ENCODE measurements at regions not wholly inside any gene's neighbourhood (a gene's known extent, or its start where the extent isn't known, plus 50 kb on each side); places are given as distances from the start of the nearest gene placed in this dataset.

DNA sequence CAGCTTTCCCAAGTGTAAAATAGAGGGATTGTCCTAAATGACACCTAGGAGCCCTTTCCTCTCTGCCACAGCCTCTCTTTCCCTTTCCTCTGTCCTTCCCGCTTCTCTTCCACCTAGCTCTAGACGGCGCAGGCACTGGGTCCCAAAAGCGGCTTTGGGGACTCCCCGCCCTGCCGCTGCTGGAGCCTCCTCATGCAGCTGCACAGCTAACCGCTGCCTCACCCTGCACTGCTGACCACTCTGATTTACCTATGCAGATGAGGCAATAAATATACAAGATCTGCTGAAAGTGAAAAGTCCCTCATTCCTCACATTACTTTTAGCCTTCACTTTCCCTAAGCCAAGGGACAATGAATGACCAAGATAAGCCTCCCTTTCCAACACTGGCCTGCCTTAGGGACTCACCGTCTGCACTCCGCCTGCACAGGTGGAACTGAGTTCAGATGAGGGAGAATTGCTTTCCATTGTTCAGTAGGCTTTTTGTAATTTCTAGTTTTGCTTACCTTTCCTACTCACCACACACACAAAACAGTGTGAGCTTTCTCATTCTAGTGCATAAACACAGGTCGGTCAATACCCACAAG lies 197.5 kb upstream of the BCL6 start:
- TF ChIP-seq CTCF (IDR thresholded peaks at IDR 0.05) (no peak), EZH2 (IDR thresholded peaks at IDR 0.05; ENCODE audit: borderline replicate concordance, insufficient read depth, low read depth, low read length, poor library complexity, severe bottlenecking) (no peak)
- peaks cover 14% of the 10 kb centered on the region for H3K4me1 Mint-ChIP-seq
- intact Hi-C loops (cut with micrococcal nuclease) = loop anchor here (2.0 to 5.0 kb wide), 2 partner anchors 24 to 35 kb away; no protein-coding TSS in a partner anchor
- no peak overlapping the region for H3K4me3 ChIP-seq (ENCODE audit: control extremely low read depth in 1 of 5, extremely low read depth in 1 of 5, insufficient read depth in 1 of 5, low read depth in 2 of 5, low read length in 4 of 5)
- WGBS (ENCODE audit: insufficient coverage) = 41% methylated on average over 7 of the region's 10 CpGs
- POLR2A ChIA-PET = interaction anchor here (0.9 kb wide), 1 partner anchor 13 kb away, joined by 3 read pairs; no protein-coding TSS in a partner anchor
- CTCF ChIA-PET = interaction anchor here (1.1 to 2.7 kb wide), 3 partner anchors 196 to 1012 kb away, joined by 4 to 10 read pairs (median 6); no protein-coding TSS in a partner anchor
- ATAC-seq (ENCODE audit: low read depth) (peak; percentile 71), DNase-seq (peak; percentile 54)
- peaks cover 33% of the 10 kb centered on the region for H3K27me3 Mint-ChIP-seq
- H3K79me2 ChIP-seq (ENCODE audit: control insufficient read depth, insufficient read depth, low read length) = no peaks in the 10 kb centered on the region
- H3K27ac Mint-ChIP-seq = peak overlapping the region; percentile 64
- peaks cover 0 to 5% (median 0%) of the 10 kb centered on the region in 4 experiments for H3K27me3 ChIP-seq (replicated peaks in 1 of 4; ENCODE audit: control extremely low read depth in 1 of 4, control insufficient read depth in 3 of 4, insufficient read depth in 4 of 4, low read length in 3 of 4)
- peak overlapping the region; percentile 24 for H3K4me2 ChIP-seq (replicated peaks; ENCODE audit: low read depth, low read length, poor library complexity, severe bottlenecking)
- H4K20me1 ChIP-seq (ENCODE audit: control insufficient read depth, insufficient read depth, low read length, poor library complexity, severe bottlenecking) = no peaks in the 10 kb centered on the region
- peaks cover 45 to 54% of the 10 kb centered on the region in 2 donors for H3K4me1 ChIP-seq (ENCODE audit: control insufficient read depth in 2 of 2, insufficient read depth in 2 of 2, low read length in 2 of 2)
- no peaks in the 10 kb centered on the region for H3K9me3 ChIP-seq (ENCODE audit: control extremely low read depth in 1 of 3, control insufficient read depth in 2 of 3, insufficient read depth in 1 of 3, low read length in 2 of 3)
- H3K9ac ChIP-seq (ENCODE audit: low read length) = no peak overlapping the region
- no peak overlapping the region for H3K4me3 Mint-ChIP-seq
- H3K27ac ChIP-seq (ENCODE audit: low read length in 2 of 2) = no peak overlapping the region
- no peak overlapping the region for H2AFZ ChIP-seq (ENCODE audit: insufficient read depth, low read depth, low read length, poor library complexity, severe bottlenecking)
- no peaks in the 10 kb centered on the region for H3K9me3 Mint-ChIP-seq (ENCODE audit: insufficient read depth)
- no peaks in the 10 kb centered on the region for H3K36me3 ChIP-seq (replicated peaks in 1 of 2; ENCODE audit: control extremely low read depth in 1 of 2, control insufficient read depth in 1 of 2, extremely low read depth in 1 of 2, insufficient read depth in 2 of 2, low read length in 1 of 2)

- intact Hi-C loops (cut with micrococcal nuclease) = loop anchor here (2.0 to 5.0 kb wide), 2 partner anchors 25 to 33 kb away; no protein-coding TSS in a partner anchor
- no peak overlapping the region for H3K27ac ChIP-seq (ENCODE audit: low read length in 2 of 2)
- CTCF ChIA-PET = interaction anchor here (0.7 to 2.7 kb wide), 5 partner anchors 197 to 1010 kb away, joined by 3 to 10 read pairs (median 4); partner anchors contain the start of gene BCL6
- H3K9me3 ChIP-seq (ENCODE audit: control extremely low read depth in 1 of 3, control insufficient read depth in 2 of 3, insufficient read depth in 1 of 3, low read length in 2 of 3) = no peaks in the 10 kb centered on the region
- WGBS (ENCODE audit: insufficient coverage) = 85% methylated on average over 3 of the region's 7 CpGs
- no peaks in the 10 kb centered on the region for H4K20me1 ChIP-seq (ENCODE audit: control insufficient read depth, insufficient read depth, low read length, poor library complexity, severe bottlenecking)
- no peaks in the 10 kb centered on the region for H3K9me3 Mint-ChIP-seq (ENCODE audit: insufficient read depth)
- H3K27ac Mint-ChIP-seq = no peak overlapping the region
- H3K4me2 ChIP-seq (replicated peaks; ENCODE audit: low read depth, low read length, poor library complexity, severe bottlenecking) = no peak overlapping the region
- H3K9ac ChIP-seq (ENCODE audit: low read length) = no peak overlapping the region
- ATAC-seq (ENCODE audit: low read depth) (no peak), DNase-seq (no peak)
- no peaks in the 10 kb centered on the region for H3K36me3 ChIP-seq (replicated peaks in 1 of 2; ENCODE audit: control extremely low read depth in 1 of 2, control insufficient read depth in 1 of 2, extremely low read depth in 1 of 2, insufficient read depth in 2 of 2, low read length in 1 of 2)
- H3K27me3 Mint-ChIP-seq = peaks cover 25% of the 10 kb centered on the region
- POLR2A ChIA-PET = interaction anchor here (0.6 to 0.9 kb wide), 2 partner anchors 14 to 118 kb away, joined by 3 to 11 read pairs; no protein-coding TSS in a partner anchor
- H3K79me2 ChIP-seq (ENCODE audit: control insufficient read depth, insufficient read depth, low read length) = no peaks in the 10 kb centered on the region
- H3K27me3 ChIP-seq (replicated peaks in 1 of 4; ENCODE audit: control extremely low read depth in 1 of 4, control insufficient read depth in 3 of 4, insufficient read depth in 4 of 4, low read length in 3 of 4) = peaks cover 0 to 5% (median 0%) of the 10 kb centered on the region in 4 experiments
- TF ChIP-seq EZH2 (IDR thresholded peaks at IDR 0.05; ENCODE audit: borderline replicate concordance, insufficient read depth, low read depth, low read length, poor library complexity, severe bottlenecking) = no peak
- TF ChIP-seq CTCF (IDR thresholded peaks at IDR 0.05) = no peak
- peaks cover 45 to 54% of the 10 kb centered on the region in 2 donors for H3K4me1 ChIP-seq (ENCODE audit: control insufficient read depth in 2 of 2, insufficient read depth in 2 of 2, low read length in 2 of 2)
- H3K4me1 Mint-ChIP-seq = peaks cover 14% of the 10 kb centered on the region
- H3K4me3 ChIP-seq (ENCODE audit: control extremely low read depth in 1 of 5, extremely low read depth in 1 of 5, insufficient read depth in 1 of 5, low read depth in 2 of 5, low read length in 4 of 5) = no peak overlapping the region
- H2AFZ ChIP-seq (ENCODE audit: insufficient read depth, low read depth, low read length, poor library complexity, severe bottlenecking) = no peak overlapping the region
- H3K4me3 Mint-ChIP-seq = no peak overlapping the region
Measured at GRCh38 chr3:187943677-187944389, 198.6 kb upstream of the BCL6 start.

Data from B cell (primary cell).